ENCODE measurements at regions not wholly inside any gene's neighbourhood (a gene's known extent, or its start where the extent isn't known, plus 50 kb on each side); places are given as distances from the start of the nearest gene placed in this dataset.
"Not testable (repeated sequence)": the region's sequence is repeated elsewhere in the genome, so short reads cannot be mapped to it uniquely, and the experiment has no call there.

- DNase-seq (ENCODE audit: extremely low read depth in 1 of 11, low read depth in 9 of 11, low spot score in 4 of 11), result no peak
Observed at GRCh38 chr5:12095808-12096281, 191.6 kb upstream of the CTNND2 start.

GRCh38 chr5:12093586-12093985, 189.3 kb upstream of the CTNND2 start:
- DNase-seq (ENCODE audit: extremely low read depth in 1 of 11, low read depth in 9 of 11, low spot score in 4 of 11), result no peak

- DNase-seq (ENCODE audit: extremely low read depth in 1 of 11, low read depth in 9 of 11, low spot score in 4 of 11), result no peak
Observed at GRCh38 chr5:12080761-12081160, 176.5 kb upstream of the CTNND2 start.

GRCh38 chr5:12078286-12078685, 174.0 kb upstream of the CTNND2 start:
- DNase-seq (ENCODE audit: extremely low read depth in 1 of 11, low read depth in 9 of 11, low spot score in 4 of 11), result not testable (repeated sequence)

- DNase-seq (ENCODE audit: extremely low read depth in 1 of 11, low read depth in 9 of 11, low spot score in 4 of 11), result no peak
Observed at GRCh38 chr5:12073426-12073825, 169.2 kb upstream of the CTNND2 start.

- no peak for DNase-seq (ENCODE audit: extremely low read depth in 1 of 11, low read depth in 9 of 11, low spot score in 4 of 11)
Observed at GRCh38 chr5:12072441-12072840, 168.2 kb upstream of the CTNND2 start.

GRCh38 chr5:12071455-12071854, 167.2 kb upstream of the CTNND2 start:
- no peak for DNase-seq (ENCODE audit: extremely low read depth in 1 of 11, low read depth in 9 of 11, low spot score in 4 of 11)

- DNase-seq (ENCODE audit: extremely low read depth in 1 of 11, low read depth in 9 of 11, low spot score in 4 of 11), result peak in 10 of 11 donors; percentile 7 to 41 (median 20)
Observed at GRCh38 chr5:12023614-12024241, 119.5 kb upstream of the CTNND2 start.

GRCh38 chr5:12022444-12022843, 118.2 kb upstream of the CTNND2 start:
- DNase-seq (ENCODE audit: extremely low read depth in 1 of 11, low read depth in 9 of 11, low spot score in 4 of 11), result no peak

GRCh38 chr5:12019306-12019705, 115.1 kb upstream of the CTNND2 start:
- DNase-seq (ENCODE audit: extremely low read depth in 1 of 11, low read depth in 9 of 11, low spot score in 4 of 11), result no peak

GRCh38 chr5:12017007-12017406, 112.8 kb upstream of the CTNND2 start:
- DNase-seq (ENCODE audit: extremely low read depth in 1 of 11, low read depth in 9 of 11, low spot score in 4 of 11), result no peak

- DNase-seq (ENCODE audit: extremely low read depth in 1 of 11, low read depth in 9 of 11, low spot score in 4 of 11), result no peak
Observed at GRCh38 chr5:12016159-12016746, 112.0 kb upstream of the CTNND2 start.

GRCh38 chr5:12013351-12013750, 109.1 kb upstream of the CTNND2 start:
- no peak for DNase-seq (ENCODE audit: extremely low read depth in 1 of 11, low read depth in 9 of 11, low spot score in 4 of 11)

- DNase-seq (ENCODE audit: extremely low read depth in 1 of 11, low read depth in 9 of 11, low spot score in 4 of 11), result no peak
Observed at GRCh38 chr5:12003680-12004079, 99.4 kb upstream of the CTNND2 start.

GRCh38 chr5:11998397-11998796, 94.2 kb upstream of the CTNND2 start:
- DNase-seq (ENCODE audit: extremely low read depth in 1 of 11, low read depth in 9 of 11, low spot score in 4 of 11), result no peak

- no peak for DNase-seq (ENCODE audit: extremely low read depth in 1 of 11, low read depth in 9 of 11, low spot score in 4 of 11)
Observed at GRCh38 chr5:11997942-11998341, 93.7 kb upstream of the CTNND2 start.

GRCh38 chr5:11992518-11992917, 88.3 kb upstream of the CTNND2 start:
- no peak for DNase-seq (ENCODE audit: extremely low read depth in 1 of 11, low read depth in 9 of 11, low spot score in 4 of 11)

- no peak for DNase-seq (ENCODE audit: extremely low read depth in 1 of 11, low read depth in 9 of 11, low spot score in 4 of 11)
Observed at GRCh38 chr5:11985993-11986392, 81.7 kb upstream of the CTNND2 start.

GRCh38 chr5:11984196-11984595, 80.0 kb upstream of the CTNND2 start:
- no peak for DNase-seq (ENCODE audit: extremely low read depth in 1 of 11, low read depth in 9 of 11, low spot score in 4 of 11)

GRCh38 chr5:11981986-11982385, 77.7 kb upstream of the CTNND2 start:
- DNase-seq (ENCODE audit: extremely low read depth in 1 of 11, low read depth in 9 of 11, low spot score in 4 of 11), result no peak

- DNase-seq (ENCODE audit: extremely low read depth in 1 of 11, low read depth in 9 of 11, low spot score in 4 of 11), result no peak
Observed at GRCh38 chr5:11977904-11978303, 73.7 kb upstream of the CTNND2 start.

Measured in renal cortex interstitium (tissue), 11 donors.